DMS53 (cell line): ENCODE measurements at regions not wholly inside any gene's neighbourhood (a gene's known extent, or its start where the extent isn't known, plus 50 kb on each side); places are given as distances from the start of the nearest gene placed in this dataset.
A peak's percentile ranks its signal among the peaks of the same experiment; 100 is the strongest.

Experiments used
- DNase-seq: peaks from one replicate; lab custom pipeline; 2025; lab: John Stamatoyannopoulos, UW

GRCh38 chr3:21357241-21357640, 393.8 kb downstream of the ZNF385D start:
- no peak for DNase-seq

GRCh38 chr3:21356402-21356801, 394.6 kb downstream of the ZNF385D start:
- no peak for DNase-seq

GRCh38 chr3:21345382-21345976, 405.5 kb downstream of the ZNF385D start:
- no peak for DNase-seq

- no peak for DNase-seq
These were observed 419.2 kb downstream of the ZNF385D start for GRCh38 chr3:21331857-21332256.

GRCh38 chr3:21331321-21331720, 419.7 kb downstream of the ZNF385D start:
- DNase-seq, result no peak

GRCh38 chr3:21330293-21330692, 420.7 kb downstream of the ZNF385D start:
- peak; percentile 1 for DNase-seq

- no peak for DNase-seq
These were observed 422.2 kb downstream of the ZNF385D start for GRCh38 chr3:21328711-21329390.

- DNase-seq, result no peak
These were observed 424.1 kb downstream of the ZNF385D start for GRCh38 chr3:21326704-21327475.

GRCh38 chr3:21314688-21315087, 436.3 kb downstream of the ZNF385D start:
- DNase-seq, result no peak

GRCh38 chr3:21310891-21311290, 440.1 kb downstream of the ZNF385D start:
- DNase-seq, result no peak

- DNase-seq, result no peak
These were observed 440.8 kb downstream of the ZNF385D start for GRCh38 chr3:21310161-21310560.

GRCh38 chr3:21297304-21297703, 453.7 kb downstream of the ZNF385D start:
- DNase-seq, result peak; percentile 0

- no peak for DNase-seq
These were observed 456.2 kb downstream of the ZNF385D start for GRCh38 chr3:21294768-21295167.

- DNase-seq, result no peak
These were observed 458.0 kb downstream of the ZNF385D start for GRCh38 chr3:21292971-21293370.

- peak; percentile 0 for DNase-seq
These were observed 460.5 kb downstream of the ZNF385D start for GRCh38 chr3:21290557-21290956.

GRCh38 chr3:21274079-21274571, 476.9 kb downstream of the ZNF385D start:
- DNase-seq, result no peak

GRCh38 chr3:21273259-21274025, 477.6 kb downstream of the ZNF385D start:
- no peak for DNase-seq

- DNase-seq, result no peak
These were observed 479.4 kb downstream of the ZNF385D start for GRCh38 chr3:21271606-21272016.

GRCh38 chr3:21269882-21270281, 481.1 kb downstream of the ZNF385D start:
- DNase-seq, result no peak

- no peak for DNase-seq
These were observed 490.5 kb downstream of the ZNF385D start for GRCh38 chr3:21260507-21260906.

- DNase-seq, result no peak
These were observed 491.1 kb downstream of the ZNF385D start for GRCh38 chr3:21259896-21260295.

GRCh38 chr3:21256932-21257331, 494.1 kb downstream of the ZNF385D start:
- DNase-seq, result no peak
